ENCODE measurements at regions not wholly inside any gene's neighbourhood (a gene's known extent, or its start where the extent isn't known, plus 50 kb on each side); places are given as distances from the start of the nearest gene placed in this dataset.

- TF ChIP-seq ZNF274 (IDR thresholded peaks at IDR 0.05; ENCODE audit: low read depth, low read length): no peak
- TF ChIP-seq YY1 (IDR thresholded peaks at IDR 0.05; ENCODE audit: insufficient read depth, insufficient read length): no peak
- TF ChIP-seq SUZ12 (IDR thresholded peaks at IDR 0.05; ENCODE audit: extremely low read depth, insufficient read depth, insufficient read length): no peak
These were observed 173.9 kb downstream of the MAF start for GRCh38 chr16:79426663-79427062.
